SU-DHL-6 (cell line): ENCODE measurements at regions not wholly inside any gene's neighbourhood (a gene's known extent, or its start where the extent isn't known, plus 50 kb on each side); places are given as distances from the start of the nearest gene placed in this dataset.

Source experiments
- CTCF ChIP-seq: fragments of 200-600 bp; sonication (generic); IDR thresholded peaks from one replicate; pipeline ENCODE4 v1.5.1; 2017; ENCODE audit warnings: antibody characterized with exemption, mild to moderate bottlenecking, low read length, moderate library complexity; ENCODE audit not compliant: insufficient read depth, poor library complexity, severe bottlenecking
- EZH2phosphoT487 ChIP-seq: fragments of 200-600 bp; sonication (generic), shearing (Covaris generic); conservative IDR thresholded peaks from 2 replicates; pipeline ENCODE4 v1.6.1; 2018; ENCODE audit warnings: mild to moderate bottlenecking, antibody characterized with exemption, low read length, moderate library complexity, mixed read lengths

- TF ChIP-seq EZH2phosphoT487 (no peak), CTCF (no peak)
Measured at GRCh38 chr1:188017921-188018320, 1189.2 kb downstream of the PLA2G4A start.
